C1 segment of cervical spinal cord (tissue), 14 donors: ENCODE measurements at regions not wholly inside any gene's neighbourhood (a gene's known extent, or its start where the extent isn't known, plus 50 kb on each side); places are given as distances from the start of the nearest gene placed in this dataset.

Experiments used
- DNase-seq, 14 donors: peaks; one replicate each; lab custom pipeline; 2025; lab: John Stamatoyannopoulos, UW

- DNase-seq: no peak
Measured at GRCh38 chr11:116445108-116446047, 327.4 kb downstream of the BUD13 start.

- DNase-seq: no peak
Measured at GRCh38 chr11:116442238-116442752, 330.5 kb downstream of the BUD13 start.

GRCh38 chr11:116439361-116439677 lies 333.5 kb downstream of the BUD13 start:
- no peak for DNase-seq

- no peak for DNase-seq
Measured at GRCh38 chr11:116438651-116439360, 334.0 kb downstream of the BUD13 start.

GRCh38 chr11:116434986-116435385 lies 337.8 kb downstream of the BUD13 start:
- DNase-seq: no peak

GRCh38 chr11:116432301-116432700 lies 340.5 kb downstream of the BUD13 start:
- peak in 2 of 14 donors; percentile 12 to 89 for DNase-seq

- no peak for DNase-seq
Measured at GRCh38 chr11:116431842-116432241, 340.9 kb downstream of the BUD13 start.

- no peak for DNase-seq
Measured at GRCh38 chr11:116428638-116428975, 344.2 kb downstream of the BUD13 start.

- DNase-seq: no peak
Measured at GRCh38 chr11:116427903-116428637, 344.7 kb downstream of the BUD13 start.

- no peak for DNase-seq
Measured at GRCh38 chr11:116427337-116427902, 345.4 kb downstream of the BUD13 start.

GRCh38 chr11:116426761-116427160 lies 346.0 kb downstream of the BUD13 start:
- DNase-seq: no peak

GRCh38 chr11:116424615-116425261 lies 348.0 kb downstream of the BUD13 start:
- DNase-seq: no peak

GRCh38 chr11:116422956-116423600 lies 349.7 kb downstream of the BUD13 start:
- DNase-seq: no peak

- no peak for DNase-seq
Measured at GRCh38 chr11:116422556-116422955, 350.2 kb downstream of the BUD13 start.

- DNase-seq: no peak
Measured at GRCh38 chr11:116421529-116422185, 351.1 kb downstream of the BUD13 start.

GRCh38 chr11:116420770-116421528 lies 351.8 kb downstream of the BUD13 start:
- no peak for DNase-seq

- DNase-seq: no peak
Measured at GRCh38 chr11:116420030-116420429, 352.8 kb downstream of the BUD13 start.

GRCh38 chr11:116418388-116419041 lies 354.3 kb downstream of the BUD13 start:
- DNase-seq: no peak

- no peak for DNase-seq
Measured at GRCh38 chr11:116416852-116417251, 355.9 kb downstream of the BUD13 start.
